ENCODE measurements at regions not wholly inside any gene's neighbourhood (a gene's known extent, or its start where the extent isn't known, plus 50 kb on each side); places are given as distances from the start of the nearest gene placed in this dataset.
"Not testable (repeated sequence)": the region's sequence is repeated elsewhere in the genome, so short reads cannot be mapped to it uniquely, and the experiment has no call there.

DNA sequence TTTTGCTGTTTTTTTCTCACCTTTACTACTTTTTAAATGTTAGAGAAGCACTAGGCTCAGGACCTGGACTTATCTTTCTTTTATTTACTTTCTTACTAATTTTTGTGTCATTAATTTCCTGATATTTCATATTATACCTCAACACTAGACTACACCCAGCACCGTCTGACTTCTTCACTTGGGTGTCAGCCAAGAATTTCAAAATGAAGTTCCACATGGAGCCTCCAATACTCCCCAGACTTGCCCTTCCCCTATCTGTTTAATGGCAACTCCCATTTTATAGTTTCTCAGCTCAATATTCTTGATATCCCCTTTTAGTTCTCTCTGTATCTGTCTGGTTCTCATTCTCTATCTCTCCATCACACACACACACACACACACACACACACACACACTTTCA is 139.3 kb downstream of the USP22 start:
- TF ChIP-seq POLR2A (IDR thresholded peaks at IDR 0.05): not testable (repeated sequence)
- TF ChIP-seq, protein P1, sequence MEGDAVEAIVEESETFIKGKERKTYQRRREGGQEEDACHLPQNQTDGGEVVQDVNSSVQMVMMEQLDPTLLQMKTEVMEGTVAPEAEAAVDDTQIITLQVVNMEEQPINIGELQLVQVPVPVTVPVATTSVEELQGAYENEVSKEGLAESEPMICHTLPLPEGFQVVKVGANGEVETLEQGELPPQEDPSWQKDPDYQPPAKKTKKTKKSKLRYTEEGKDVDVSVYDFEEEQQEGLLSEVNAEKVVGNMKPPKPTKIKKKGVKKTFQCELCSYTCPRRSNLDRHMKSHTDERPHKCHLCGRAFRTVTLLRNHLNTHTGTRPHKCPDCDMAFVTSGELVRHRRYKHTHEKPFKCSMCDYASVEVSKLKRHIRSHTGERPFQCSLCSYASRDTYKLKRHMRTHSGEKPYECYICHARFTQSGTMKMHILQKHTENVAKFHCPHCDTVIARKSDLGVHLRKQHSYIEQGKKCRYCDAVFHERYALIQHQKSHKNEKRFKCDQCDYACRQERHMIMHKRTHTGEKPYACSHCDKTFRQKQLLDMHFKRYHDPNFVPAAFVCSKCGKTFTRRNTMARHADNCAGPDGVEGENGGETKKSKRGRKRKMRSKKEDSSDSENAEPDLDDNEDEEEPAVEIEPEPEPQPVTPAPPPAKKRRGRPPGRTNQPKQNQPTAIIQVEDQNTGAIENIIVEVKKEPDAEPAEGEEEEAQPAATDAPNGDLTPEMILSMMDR (IDR thresholded peaks at IDR 0.05): not testable (repeated sequence)

Data from adrenal gland (tissue), 5 donors.